Colonic mucosa (tissue), 4 donors: ENCODE measurements at regions not wholly inside any gene's neighbourhood (a gene's known extent, or its start where the extent isn't known, plus 50 kb on each side); places are given as distances from the start of the nearest gene placed in this dataset.

ENCODE experiments used
- DNase-seq: peaks from one replicate; pipeline ENCODE4 v3.0.0-alpha.2; 2020
- H3K27ac ChIP-seq: fragments of 200-600 bp; one replicate; pipeline ENCODE4 v1.8.0; 2021
- H3K27me3 ChIP-seq: fragments of 200-600 bp; one replicate; pipeline ENCODE4 v1.8.0; 2021
- H3K36me3 ChIP-seq: fragments of 200-600 bp; one replicate; pipeline ENCODE4 v1.8.0; 2021
- H3K4me1 ChIP-seq: fragments of 200-600 bp; one replicate; pipeline ENCODE4 v1.8.0; 2021; ENCODE audit warnings: mild to moderate bottlenecking
- H3K4me3 ChIP-seq: fragments of 200-600 bp; one replicate; pipeline ENCODE4 v1.8.0; 2021
- H3K9ac ChIP-seq, 2 donors: one replicate each; pipeline ENCODE4 v1.7.0; 2013; ENCODE audit warnings: control low read depth in 2 of 2, low read depth in 2 of 2, low read length in 2 of 2
- H3K9me3 ChIP-seq: fragments of 200-600 bp; one replicate; pipeline ENCODE4 v1.8.0; 2021
- intact Hi-C: fragments of 100-400 bp; cut with DNase I; formaldehyde crosslinking; loops from one replicate; pipeline ENCODE4 v1.14.1; 2022
- TF ChIP-seq, protein P1 (sequence below): fragments of 200-600 bp; IDR thresholded peaks from one replicate; pipeline ENCODE4 v1.8.0; 2022; ENCODE audit warnings: antibody characterized with exemption, mild to moderate bottlenecking
- donor health status: healthy.
- donor health status: DM: no; HTN: no; CAD: no.
- donor health status: DM: no; HTN: no; CAD: no.

DNA sequence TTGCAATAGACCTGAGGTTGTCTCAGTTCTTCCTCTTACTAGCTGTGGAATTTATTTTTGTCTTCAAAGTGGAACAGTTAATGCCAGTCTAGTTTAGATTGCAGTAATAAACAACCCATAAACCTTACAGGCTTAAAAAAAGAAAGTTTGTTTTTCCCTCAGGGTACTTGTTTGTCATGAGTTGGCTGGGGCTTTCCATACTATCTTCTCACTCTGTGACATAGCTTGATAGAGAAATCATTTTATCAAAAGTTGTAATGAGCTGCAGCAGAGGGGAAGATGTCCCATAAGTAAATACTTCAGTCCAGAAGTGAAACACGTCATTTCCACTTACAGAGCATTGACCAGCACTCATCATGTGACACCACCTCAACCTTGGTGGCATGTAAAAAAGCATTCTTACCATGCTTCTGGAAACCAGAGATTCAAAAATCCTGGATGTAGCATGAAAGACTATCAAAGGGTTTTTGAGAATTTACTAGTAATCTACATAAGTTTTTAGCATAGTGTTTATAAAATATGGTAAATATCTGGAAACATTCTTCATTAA, 62.8 kb upstream of the COL11A1 start:
- H3K9ac ChIP-seq: no peak overlapping the region
- no peaks in the 10 kb centered on the region for H3K4me1 ChIP-seq
- DNase-seq: no peak
- no peak overlapping the region for H3K27ac ChIP-seq
- no peaks in the 10 kb centered on the region for H3K27me3 ChIP-seq
- TF ChIP-seq, protein P1, sequence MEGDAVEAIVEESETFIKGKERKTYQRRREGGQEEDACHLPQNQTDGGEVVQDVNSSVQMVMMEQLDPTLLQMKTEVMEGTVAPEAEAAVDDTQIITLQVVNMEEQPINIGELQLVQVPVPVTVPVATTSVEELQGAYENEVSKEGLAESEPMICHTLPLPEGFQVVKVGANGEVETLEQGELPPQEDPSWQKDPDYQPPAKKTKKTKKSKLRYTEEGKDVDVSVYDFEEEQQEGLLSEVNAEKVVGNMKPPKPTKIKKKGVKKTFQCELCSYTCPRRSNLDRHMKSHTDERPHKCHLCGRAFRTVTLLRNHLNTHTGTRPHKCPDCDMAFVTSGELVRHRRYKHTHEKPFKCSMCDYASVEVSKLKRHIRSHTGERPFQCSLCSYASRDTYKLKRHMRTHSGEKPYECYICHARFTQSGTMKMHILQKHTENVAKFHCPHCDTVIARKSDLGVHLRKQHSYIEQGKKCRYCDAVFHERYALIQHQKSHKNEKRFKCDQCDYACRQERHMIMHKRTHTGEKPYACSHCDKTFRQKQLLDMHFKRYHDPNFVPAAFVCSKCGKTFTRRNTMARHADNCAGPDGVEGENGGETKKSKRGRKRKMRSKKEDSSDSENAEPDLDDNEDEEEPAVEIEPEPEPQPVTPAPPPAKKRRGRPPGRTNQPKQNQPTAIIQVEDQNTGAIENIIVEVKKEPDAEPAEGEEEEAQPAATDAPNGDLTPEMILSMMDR: no peak
- intact Hi-C loops: no loop called here
- H3K4me3 ChIP-seq: no peak overlapping the region
- H3K9me3 ChIP-seq: no peaks in the 10 kb centered on the region
- H3K36me3 ChIP-seq: no peaks in the 10 kb centered on the region

DNA sequence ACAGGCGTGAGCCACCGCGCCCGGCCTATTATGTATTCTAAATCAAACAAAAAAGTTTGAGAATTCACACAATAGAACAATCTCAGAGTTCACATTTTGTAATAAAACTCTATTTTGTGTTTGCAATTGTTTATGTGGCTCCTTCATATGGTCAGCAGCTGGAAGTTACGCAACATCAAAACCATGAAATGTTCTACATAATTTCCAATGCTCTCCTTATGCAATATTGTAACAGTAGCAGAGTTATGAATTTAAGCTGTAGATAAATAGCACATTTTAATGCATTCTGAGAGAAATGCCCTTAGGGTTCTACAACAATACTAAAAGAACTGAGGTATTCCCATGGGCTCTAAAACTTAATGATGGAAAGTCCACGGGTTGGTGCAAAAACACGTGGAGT, 62.3 kb upstream of the COL11A1 start:
- intact Hi-C loops: no loop called here
- H3K9me3 ChIP-seq: no peaks in the 10 kb centered on the region
- H3K27ac ChIP-seq: no peak overlapping the region
- H3K9ac ChIP-seq: no peak overlapping the region
- H3K36me3 ChIP-seq: no peaks in the 10 kb centered on the region
- no peak overlapping the region for H3K4me3 ChIP-seq
- TF ChIP-seq, protein P1: no peak
- H3K4me1 ChIP-seq: no peaks in the 10 kb centered on the region
- H3K27me3 ChIP-seq: no peaks in the 10 kb centered on the region
- DNase-seq: no peak

DNA sequence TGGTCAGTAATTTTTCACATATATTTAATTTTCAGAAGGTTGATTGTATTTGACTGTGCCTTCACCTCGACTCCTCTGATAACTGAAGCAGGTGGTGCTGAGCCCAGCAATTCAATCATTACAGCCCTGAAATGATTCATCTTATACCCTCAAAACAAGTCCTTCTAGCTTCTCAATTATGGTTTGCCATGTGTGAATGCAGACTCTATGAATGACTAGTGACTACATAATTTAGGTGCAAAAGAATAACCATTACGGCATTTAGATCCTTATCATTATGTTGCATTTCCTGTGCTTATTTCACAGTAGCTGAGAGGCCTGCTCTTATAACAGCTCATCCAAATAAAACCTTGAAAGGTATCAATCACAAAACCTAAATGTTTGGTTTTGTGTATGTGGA, 54.0 kb upstream of the COL11A1 start:
- TF ChIP-seq, protein P1: no peak
- no peaks in the 10 kb centered on the region for H3K4me1 ChIP-seq
- intact Hi-C loops: no loop called here
- no peaks in the 10 kb centered on the region for H3K27me3 ChIP-seq
- no peaks in the 10 kb centered on the region for H3K9me3 ChIP-seq
- no peak overlapping the region for H3K9ac ChIP-seq
- no peak overlapping the region for H3K4me3 ChIP-seq
- no peak for DNase-seq
- no peaks in the 10 kb centered on the region for H3K36me3 ChIP-seq
- H3K27ac ChIP-seq: no peak overlapping the region

DNA sequence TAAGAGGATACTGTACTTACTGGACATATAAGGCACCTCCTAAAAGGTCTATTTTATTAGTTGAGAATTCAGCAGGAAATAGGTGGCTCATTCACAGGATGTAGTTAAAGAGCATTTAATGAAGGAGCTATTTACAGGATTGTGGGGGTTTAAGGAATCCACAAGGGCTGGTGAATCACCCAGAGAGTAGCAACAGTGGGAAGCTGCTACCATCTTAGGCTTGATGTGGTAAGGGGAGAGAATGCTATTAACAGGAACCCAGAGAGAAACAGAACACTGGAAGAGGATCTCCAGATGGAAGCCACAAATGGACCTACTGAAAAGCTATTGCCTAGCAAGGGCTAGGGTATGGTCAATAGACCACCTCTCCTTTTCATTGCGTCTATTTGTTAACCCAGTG, 52.0 kb upstream of the COL11A1 start:
- DNase-seq: no peak
- no peak overlapping the region for H3K27ac ChIP-seq
- H3K36me3 ChIP-seq: no peaks in the 10 kb centered on the region
- H3K4me1 ChIP-seq: no peaks in the 10 kb centered on the region
- no peaks in the 10 kb centered on the region for H3K27me3 ChIP-seq
- H3K4me3 ChIP-seq: no peak overlapping the region
- intact Hi-C loops: no loop called here
- H3K9ac ChIP-seq: no peak overlapping the region
- no peaks in the 10 kb centered on the region for H3K9me3 ChIP-seq
- TF ChIP-seq, protein P1: no peak
